Heart left ventricle (tissue), 16 donors: ENCODE measurements at regions not wholly inside any gene's neighbourhood (a gene's known extent, or its start where the extent isn't known, plus 50 kb on each side); places are given as distances from the start of the nearest gene placed in this dataset.
A peak's percentile ranks its signal among the peaks of the same experiment; 100 is the strongest.

ENCODE experiments used
- ATAC-seq, 4 donors: fragments of 200-7000 bp; cut with Tn5 transposase; one replicate each; pipeline ENCODE4 v1.9.1; 2020 to 2022; ENCODE audit warnings: moderate library complexity in 4 of 4, mild to moderate bottlenecking in 3 of 4, moderate number of reproducible peaks in 1 of 4
- DNase-seq, 5 donors: peaks; one replicate each; pipeline ENCODE4 v3.0.0-alpha.2; 2020
- H3K27ac ChIP-seq, 12 donors: fragments of 200-600 bp; sonication (generic) in 4 of 12; one replicate each; pipeline versions ENCODE4 v1.5.0 to v1.8.0; 2016 to 2022; ENCODE audit warnings: mild to moderate bottlenecking in 2 of 12
- H3K27me3 ChIP-seq, 9 donors: fragments of 200-600 bp; sonication (generic) in 2 of 9; one replicate each; pipeline versions ENCODE4 v1.5.1 to v1.8.0; 2016 to 2022; ENCODE audit warnings: mild to moderate bottlenecking in 3 of 9
- H3K36me3 ChIP-seq, 9 donors: fragments of 200-600 bp; sonication (generic) in 2 of 9; one replicate each; pipeline versions ENCODE4 v1.5.0 to v1.8.0; 2018 to 2022; ENCODE audit warnings: mild to moderate bottlenecking in 2 of 9
- H3K4me1 ChIP-seq, 12 donors: fragments of 200-600 bp; sonication (generic) in 4 of 12; one replicate each; pipeline versions ENCODE4 v1.5.0 to v1.8.0; 2016 to 2022; ENCODE audit warnings: mild to moderate bottlenecking in 3 of 12
- H3K4me3 ChIP-seq, 12 donors: fragments of 200-600 bp; sonication (generic) in 4 of 12; one replicate each; pipeline versions ENCODE4 v1.5.0 to v1.8.0; 2017 to 2022; ENCODE audit warnings: mild to moderate bottlenecking in 9 of 12, moderate library complexity in 4 of 12
- H3K9me3 ChIP-seq, 12 donors: fragments of 200-600 bp; sonication (generic) in 4 of 12; one replicate each; pipeline versions ENCODE4 v1.5.0 to v1.8.0; 2016 to 2022; ENCODE audit warnings: mild to moderate bottlenecking in 1 of 12
- CTCF ChIP-seq, 12 donors: fragments of 200-600 bp; sonication (generic) in 4 of 12; IDR thresholded peaks; one replicate each; pipeline versions ENCODE4 v1.5.0 to v1.8.0; 2018 to 2022; ENCODE audit warnings: antibody characterized with exemption in 12 of 12, mild to moderate bottlenecking in 5 of 12
- POLR2A ChIP-seq, 2 donors: fragments of 450-650 bp; IDR thresholded peaks; one replicate each; pipeline ENCODE4 v1.6.1; 2017; ENCODE audit warnings: antibody characterized with exemption in 2 of 2, mild to moderate bottlenecking in 2 of 2, moderate library complexity in 2 of 2
- WGBS, 4 donors: extraction: QIAGEN DNeasy Blood & Tissue Kit in 2 of 4; methylation state at CpG; one replicate each; pipeline versions ENCODE4 v1.1.5 to v1.1.7; 2013 to 2018; 5-methylcytosine and 5-hydroxymethylcytosine counted together
- intact Hi-C, 10 donors: fragments of 100-400 bp; cut with DNase I; formaldehyde crosslinking; loops; one replicate each; pipeline versions ENCODE4 v1.11.1 to v1.14.2; 2022
- donor health status: ischemic (EF 13 %, LVEDD 7.1; RV severe dilation, severe dysfunction).
- donor health status: healthy with polysubstance abuse.
- donor health status: DM: no; HTN: yes; CAD: no.
- donor health status: DM: no; HTN: no; CAD: no.
- donor health status: ischemic (EF 25% LVEDD 6.9; RV normal size, moderate dysfunction).
- donor health status: ischemic (EF 25% LVEDD 5.7; RV mildly dilated, moderate dysfunction).
- donor health status: healthy.
- donor health status: DM: yes; HTN: yes; CAD: no.
- donor health status: ischemic (EF 35%, LVEDD 5.7; RV mildly dilated, moderate dysfunction).
- donor health status: nonischemic (EF 11% LVEDD 7.7; RV severe dilation, severe dysfunction).
- donor health status: DM: yes; HTN: yes; CAD: no.
- donor health status: PGD.
- donor health status: ischemic (EF 29% LVEDD 5.4; RV normal size, mild dysfunction).
- donor health status: nonischemic (EF 23%, LVEDD 6.1; RV moderate dilation, normal function).

- TF ChIP-seq POLR2A (IDR thresholded peaks at IDR 0.05) = no peak
- TF ChIP-seq CTCF (IDR thresholded peaks at IDR 0.05) = no peak
- intact Hi-C loops = no loop called here
- no peak overlapping the region for H3K4me3 ChIP-seq
- 48 to 50% (median 49%) methylated on average over 5 of the region's 5 CpGs for WGBS, 4 donors
- ATAC-seq = peak in 2 of 4 donors; percentile 81 to 85
- no peaks in the 10 kb centered on the region for H3K36me3 ChIP-seq
- no peak overlapping the region for H3K27ac ChIP-seq
- H3K4me1 ChIP-seq = peaks cover 0 to 11% (median 0%) of the 10 kb centered on the region in 12 donors
- peaks cover 0 to 5% (median 0%) of the 10 kb centered on the region in 9 donors for H3K27me3 ChIP-seq
- H3K9me3 ChIP-seq = no peaks in the 10 kb centered on the region
- peak in 4 of 5 donors; percentile 19 to 50 (median 39) for DNase-seq
Measured at GRCh38 chr9:21591221-21592062, 109.3 kb upstream of the IFNE start.

- intact Hi-C loops = no loop called here
- no peaks in the 10 kb centered on the region for H3K36me3 ChIP-seq
- TF ChIP-seq CTCF (IDR thresholded peaks at IDR 0.05) = no peak
- TF ChIP-seq POLR2A (IDR thresholded peaks at IDR 0.05) = no peak
- no peak overlapping the region for H3K27ac ChIP-seq
- peaks cover 0 to 11% (median 0%) of the 10 kb centered on the region in 12 donors for H3K4me1 ChIP-seq
- WGBS, 4 donors = 83 to 91% (median 89%) methylated on average over 3 of the region's 3 CpGs
- no peak overlapping the region for H3K4me3 ChIP-seq
- peaks cover 0 to 5% (median 0%) of the 10 kb centered on the region in 9 donors for H3K27me3 ChIP-seq
- no peaks in the 10 kb centered on the region for H3K9me3 ChIP-seq
- ATAC-seq (no peak), DNase-seq (no peak)
Measured at GRCh38 chr9:21592063-21592338, 109.9 kb upstream of the IFNE start.

GRCh38 chr9:21597284-21597683, 115.2 kb upstream of the IFNE start:
- no peaks in the 10 kb centered on the region for H3K36me3 ChIP-seq
- H3K27me3 ChIP-seq = peaks cover 0 to 16% (median 0%) of the 10 kb centered on the region in 9 donors
- no peak for ATAC-seq
- no peak overlapping the region for H3K27ac ChIP-seq
- H3K4me3 ChIP-seq = no peak overlapping the region
- peaks cover 0 to 2% (median 0%) of the 10 kb centered on the region in 12 donors for H3K4me1 ChIP-seq
- intact Hi-C loops = no loop called here
- H3K9me3 ChIP-seq = no peaks in the 10 kb centered on the region
- TF ChIP-seq CTCF (IDR thresholded peaks at IDR 0.05) (no peak), POLR2A (IDR thresholded peaks at IDR 0.05) (no peak)
- 60 to 77% (median 67%) methylated on average over 4 of the region's 4 CpGs for WGBS, 4 donors
- DNase-seq = no peak

- Histone ChIP-seq H3K4me1 (no peaks in the 10 kb centered on the region), H3K36me3 (no peaks in the 10 kb centered on the region), H3K27ac (no peak overlapping the region), H3K9me3 (no peaks in the 10 kb centered on the region), H3K4me3 (no peak overlapping the region), H3K27me3 (peaks cover 0 to 16% (median 0%) of the 10 kb centered on the region in 9 donors)
- WGBS, 4 donors = 56 to 91% (median 86%) methylated on average over 2 of the region's 2 CpGs
- intact Hi-C loops = no loop called here
- DNase-seq (no peak), ATAC-seq (no peak)
- TF ChIP-seq POLR2A (IDR thresholded peaks at IDR 0.05) = no peak
- TF ChIP-seq CTCF (IDR thresholded peaks at IDR 0.05) = no peak
Measured at GRCh38 chr9:21598749-21599148, 116.6 kb upstream of the IFNE start.
